Right forelimb (tissue), 1 donor: ENCODE measurements at regions not wholly inside any gene's neighbourhood (a gene's known extent, or its start where the extent isn't known, plus 50 kb on each side); places are given as distances from the start of the nearest gene placed in this dataset.
"Not testable (repeated sequence)": the region's sequence is repeated elsewhere in the genome, so short reads cannot be mapped to it uniquely, and the experiment has no call there.

Experiments
- DNase-seq: peaks from one replicate; pipeline ENCODE4 v3.0.0-alpha.2; 2018

- not testable (repeated sequence) for DNase-seq
Observed at GRCh38 chr9:24067107-24067506, 241.1 kb upstream of the ELAVL2 start.

- DNase-seq: no peak
Observed at GRCh38 chr9:24059651-24060050, 233.6 kb upstream of the ELAVL2 start.

- DNase-seq: no peak
Observed at GRCh38 chr9:24051587-24051986, 225.5 kb upstream of the ELAVL2 start.

- DNase-seq: not testable (repeated sequence)
Observed at GRCh38 chr9:24050239-24050638, 224.2 kb upstream of the ELAVL2 start.

- DNase-seq: no peak
Observed at GRCh38 chr9:24045150-24045549, 219.1 kb upstream of the ELAVL2 start.

GRCh38 chr9:24044576-24044975 is 218.5 kb upstream of the ELAVL2 start:
- DNase-seq: no peak

GRCh38 chr9:24041160-24041690 is 215.2 kb upstream of the ELAVL2 start:
- DNase-seq: no peak

- DNase-seq: no peak
Observed at GRCh38 chr9:24036459-24036858, 210.4 kb upstream of the ELAVL2 start.

- no peak for DNase-seq
Observed at GRCh38 chr9:24035816-24036215, 209.8 kb upstream of the ELAVL2 start.

- no peak for DNase-seq
Observed at GRCh38 chr9:24011881-24012280, 185.8 kb upstream of the ELAVL2 start.

GRCh38 chr9:24011009-24011717 is 185.1 kb upstream of the ELAVL2 start:
- no peak for DNase-seq

GRCh38 chr9:24009322-24009721 is 183.3 kb upstream of the ELAVL2 start:
- no peak for DNase-seq

GRCh38 chr9:24007185-24007584 is 181.1 kb upstream of the ELAVL2 start:
- no peak for DNase-seq

- not testable (repeated sequence) for DNase-seq
Observed at GRCh38 chr9:23991874-23992273, 165.8 kb upstream of the ELAVL2 start.

GRCh38 chr9:23979491-23979890 is 153.5 kb upstream of the ELAVL2 start:
- DNase-seq: no peak

- DNase-seq: no peak
Observed at GRCh38 chr9:23962101-23962500, 136.1 kb upstream of the ELAVL2 start.

- DNase-seq: no peak
Observed at GRCh38 chr9:23945897-23946296, 119.9 kb upstream of the ELAVL2 start.

- DNase-seq: no peak
Observed at GRCh38 chr9:23941051-23941450, 115.0 kb upstream of the ELAVL2 start.

GRCh38 chr9:23938908-23939307 is 112.9 kb upstream of the ELAVL2 start:
- no peak for DNase-seq

GRCh38 chr9:23934291-23934906 is 108.4 kb upstream of the ELAVL2 start:
- no peak for DNase-seq

GRCh38 chr9:23933348-23933747 is 107.3 kb upstream of the ELAVL2 start:
- DNase-seq: no peak

- no peak for DNase-seq
Observed at GRCh38 chr9:23926368-23926767, 100.3 kb upstream of the ELAVL2 start.

- no peak for DNase-seq
Observed at GRCh38 chr9:23914431-23915003, 88.5 kb upstream of the ELAVL2 start.

GRCh38 chr9:23907343-23907742 is 81.3 kb upstream of the ELAVL2 start:
- no peak for DNase-seq
